NCI-H2171 (cell line): ENCODE measurements at regions not wholly inside any gene's neighbourhood (a gene's known extent, or its start where the extent isn't known, plus 50 kb on each side); places are given as distances from the start of the nearest gene placed in this dataset.
"Not testable (repeated sequence)": the region's sequence is repeated elsewhere in the genome, so short reads cannot be mapped to it uniquely, and the experiment has no call there.

Experiments used
- DNase-seq: peaks from one replicate; lab custom pipeline; 2025; lab: John Stamatoyannopoulos, UW

DNA sequence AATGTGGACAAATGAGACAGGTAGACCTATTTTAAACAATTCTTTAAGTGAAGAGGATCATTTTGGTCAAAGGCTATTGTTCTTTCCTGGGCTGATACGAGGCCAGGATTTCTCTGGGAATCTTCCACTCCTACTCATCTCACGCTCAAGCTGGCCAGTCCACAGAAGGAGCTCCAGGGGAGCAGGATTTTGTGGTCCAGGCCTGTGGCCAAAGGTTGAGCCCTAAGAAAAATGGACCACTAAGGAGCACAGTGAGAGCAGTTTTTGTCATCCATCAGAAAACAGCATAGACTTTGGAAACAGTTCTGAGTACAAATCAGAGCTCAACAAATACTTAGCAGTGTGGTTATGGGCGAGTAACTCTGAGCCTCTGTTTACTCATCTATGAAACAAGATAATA, 260.2 kb upstream of the RUNX1 start:
- no peak for DNase-seq

- no peak for DNase-seq
Observed at GRCh38 chr21:35303085-35303484, 254.0 kb upstream of the RUNX1 start.

DNA sequence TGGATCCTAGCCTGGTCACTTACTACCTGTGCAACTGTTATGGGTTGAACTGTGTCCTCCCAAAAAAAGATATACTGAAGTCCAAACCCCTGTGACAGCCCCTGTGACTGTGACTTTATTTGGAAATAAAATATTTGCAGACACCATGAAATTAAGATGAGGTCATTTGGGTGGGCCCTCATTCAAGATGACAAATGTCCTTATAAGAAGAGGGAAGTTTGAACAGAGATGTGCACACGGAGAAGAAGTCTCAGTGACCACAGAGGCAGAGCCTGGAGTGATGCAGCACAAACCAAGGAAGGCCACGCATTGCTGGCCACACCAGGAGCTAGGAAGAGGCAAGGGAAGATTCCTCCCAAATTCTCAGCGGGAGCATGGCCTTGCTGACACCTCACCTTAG, 249.7 kb upstream of the RUNX1 start:
- no peak for DNase-seq

- no peak for DNase-seq
Observed at GRCh38 chr21:35297665-35298064, 248.6 kb upstream of the RUNX1 start.

GRCh38 chr21:35294231-35294898, 245.3 kb upstream of the RUNX1 start:
- DNase-seq, result no peak

GRCh38 chr21:35291973-35292627, 243.0 kb upstream of the RUNX1 start:
- no peak for DNase-seq

DNA sequence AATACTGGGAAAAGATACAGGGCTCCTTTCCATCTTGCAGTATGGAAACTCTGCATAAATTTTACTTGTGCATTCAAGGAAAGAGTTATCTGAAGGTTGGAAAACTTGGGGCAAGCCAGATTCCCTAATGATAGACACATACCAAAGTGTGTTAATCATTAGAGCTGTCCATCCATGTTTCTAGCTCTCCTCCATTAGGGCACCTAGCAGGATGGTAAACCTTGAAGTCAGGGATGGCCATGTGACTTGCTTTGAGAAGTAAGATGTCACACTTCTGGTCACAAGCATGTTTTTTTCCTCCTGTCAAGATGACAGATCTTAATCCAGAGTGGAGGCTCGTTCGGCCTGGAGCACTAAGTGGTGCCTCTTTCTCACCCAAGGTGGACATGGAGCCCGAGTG, 241.9 kb upstream of the RUNX1 start:
- DNase-seq, result no peak

DNA sequence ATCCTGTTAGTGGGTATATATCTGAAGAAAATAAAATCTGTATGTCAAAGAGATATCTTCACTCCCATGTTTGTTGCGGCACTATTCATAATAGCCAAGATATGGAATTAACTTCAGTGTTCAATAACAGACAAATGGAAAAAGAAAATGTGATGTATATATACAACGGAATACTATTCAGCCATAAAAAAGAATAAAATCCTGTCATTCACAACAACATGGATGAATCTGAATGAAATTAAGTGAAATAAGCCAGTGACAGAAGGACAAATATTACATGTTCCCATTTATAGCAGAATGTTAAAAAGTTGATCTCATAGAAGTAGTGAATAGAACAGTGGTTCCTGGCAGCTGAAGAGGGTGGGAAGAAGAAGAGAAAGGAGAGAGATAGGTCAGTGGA, 239.1 kb upstream of the RUNX1 start:
- no peak for DNase-seq

- DNase-seq, result no peak
Observed at GRCh38 chr21:35284199-35284598, 235.1 kb upstream of the RUNX1 start.

GRCh38 chr21:35282944-35283343, 233.8 kb upstream of the RUNX1 start:
- no peak for DNase-seq

DNA sequence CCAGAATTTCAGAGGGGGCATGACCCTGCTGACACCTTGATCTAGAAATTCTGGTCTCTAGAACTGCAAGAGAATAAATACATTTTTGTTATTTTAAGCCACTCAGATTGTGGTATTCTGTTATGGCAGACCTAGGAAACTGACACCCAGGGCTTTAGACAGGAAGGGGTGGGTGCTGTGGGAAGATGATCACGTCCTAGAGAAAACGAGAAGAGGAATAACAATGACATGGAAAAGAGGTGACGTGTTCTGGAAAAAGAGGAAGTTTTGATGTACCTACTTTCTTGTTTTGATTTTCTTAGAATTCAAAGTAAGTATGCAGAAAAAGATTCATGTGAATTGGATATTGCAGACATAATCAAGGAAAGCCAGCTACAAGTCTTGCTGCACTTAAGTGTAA, 232.9 kb upstream of the RUNX1 start:
- no peak for DNase-seq

GRCh38 chr21:35280231-35280630, 231.1 kb upstream of the RUNX1 start:
- DNase-seq, result no peak

GRCh38 chr21:35275776-35276175, 226.7 kb upstream of the RUNX1 start:
- no peak for DNase-seq

GRCh38 chr21:35274923-35275322, 225.8 kb upstream of the RUNX1 start:
- no peak for DNase-seq

DNA sequence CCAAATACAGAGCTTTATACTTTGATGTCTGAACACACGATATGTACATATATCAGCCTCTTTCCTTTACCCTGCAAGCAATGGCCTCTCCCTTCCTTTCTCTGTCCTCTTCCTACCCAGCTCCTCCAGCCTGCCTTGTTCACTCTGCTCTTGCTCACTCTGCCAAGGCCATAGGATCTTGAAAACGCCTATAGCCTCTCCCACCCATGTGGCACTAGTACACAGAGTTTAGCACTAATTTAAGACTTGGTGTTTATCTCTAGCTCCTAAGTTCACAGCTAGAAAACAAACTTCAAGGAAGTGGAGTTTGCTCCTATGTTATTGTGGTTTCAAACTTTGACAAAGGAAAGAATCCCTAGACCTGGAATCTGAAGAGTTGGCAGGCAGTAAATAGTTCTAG, 225.0 kb upstream of the RUNX1 start:
- no peak for DNase-seq

- no peak for DNase-seq
Observed at GRCh38 chr21:35273333-35273732, 224.2 kb upstream of the RUNX1 start.

- not testable (repeated sequence) for DNase-seq
Observed at GRCh38 chr21:35271344-35272118, 222.4 kb upstream of the RUNX1 start.

DNA sequence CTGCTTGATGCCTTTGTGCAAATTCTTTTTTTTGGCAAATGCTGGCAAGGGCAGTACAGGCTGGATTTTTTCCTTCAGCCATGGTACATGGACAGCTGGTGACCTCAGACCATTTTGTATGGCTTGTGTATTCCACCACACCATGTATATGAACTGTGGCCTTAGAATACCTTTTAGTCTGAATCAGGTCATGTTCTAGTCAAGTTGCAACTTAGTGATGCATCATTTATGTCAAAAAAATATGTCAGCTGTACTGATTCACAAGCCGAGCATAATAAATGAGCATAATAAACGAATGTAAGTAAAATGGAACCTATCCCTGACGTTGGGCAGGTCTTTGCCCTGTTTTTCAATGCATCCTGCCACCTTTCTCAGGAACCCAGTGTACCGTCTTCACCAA, 219.7 kb upstream of the RUNX1 start:
- DNase-seq, result no peak

DNA sequence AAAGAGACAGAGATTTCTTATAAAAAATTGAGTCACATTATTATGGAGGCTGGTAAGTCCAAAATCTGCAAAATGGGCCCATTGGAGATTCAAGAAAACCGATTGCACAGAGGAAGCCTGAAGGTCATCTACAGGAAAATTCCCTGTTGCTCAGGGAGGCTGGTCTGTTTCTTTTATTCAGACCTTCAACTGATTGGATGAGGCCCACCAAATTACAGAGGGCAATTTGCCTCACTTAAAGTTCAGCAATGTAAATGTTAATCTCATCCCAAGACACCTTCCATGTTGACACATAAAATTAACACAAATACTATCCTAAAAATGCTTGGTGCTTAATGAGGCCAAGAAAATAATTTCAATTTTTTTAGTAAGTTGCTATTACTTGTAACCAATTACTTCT, 219.2 kb upstream of the RUNX1 start:
- DNase-seq, result no peak

DNA sequence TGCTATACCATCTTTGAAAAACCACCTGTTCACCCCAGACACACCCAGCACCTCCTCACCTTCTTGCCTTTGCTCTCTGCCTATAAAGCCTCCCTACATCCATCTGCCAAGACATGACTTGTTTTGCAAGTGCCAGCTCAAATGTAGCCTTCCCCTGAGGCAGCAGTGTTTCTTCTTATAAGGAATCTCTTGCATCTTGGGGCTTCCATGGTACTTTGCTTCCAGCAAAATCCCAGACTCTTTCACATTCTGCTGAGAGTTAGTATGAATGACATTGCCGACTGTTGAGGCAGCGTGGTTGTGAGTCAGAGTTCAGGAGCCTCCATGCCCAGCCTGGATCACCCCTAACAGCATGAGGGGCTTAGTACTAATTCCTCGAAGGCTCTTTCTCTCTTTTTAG, 217.4 kb upstream of the RUNX1 start:
- no peak for DNase-seq

DNA sequence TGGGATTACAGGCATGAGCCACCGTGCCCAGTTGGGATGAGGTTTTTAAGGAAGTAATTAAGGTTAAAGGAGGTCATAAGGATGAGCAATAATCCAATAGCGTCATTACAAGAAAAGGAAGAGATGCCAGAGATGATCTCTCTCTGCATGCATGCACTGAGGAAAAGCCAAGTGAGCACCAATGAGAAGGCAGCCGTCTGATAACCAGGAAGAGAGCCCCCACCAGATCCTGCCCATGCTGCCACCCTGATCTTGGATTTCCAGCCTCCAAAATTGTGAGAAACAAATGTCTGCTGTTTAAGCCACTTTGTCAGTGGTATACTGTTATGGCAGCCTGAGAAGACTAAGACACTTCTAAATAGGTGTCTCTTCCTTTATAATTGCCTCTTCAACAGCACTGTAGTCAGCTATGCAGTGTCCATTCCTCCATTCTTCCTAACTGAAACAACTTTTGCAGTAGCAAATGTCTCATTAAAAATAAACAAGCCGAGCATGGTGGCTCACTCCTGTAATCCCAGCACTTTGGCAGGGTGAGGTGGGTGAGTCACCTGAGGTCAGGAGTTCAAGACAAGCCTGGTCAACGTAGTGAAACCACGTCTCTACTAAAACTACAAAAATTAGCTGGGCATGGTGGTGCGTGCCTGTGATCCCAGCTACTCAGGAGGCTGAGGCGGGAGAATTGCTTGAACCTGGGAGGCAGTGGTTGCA, 216.2 kb upstream of the RUNX1 start:
- DNase-seq, result no peak

DNA sequence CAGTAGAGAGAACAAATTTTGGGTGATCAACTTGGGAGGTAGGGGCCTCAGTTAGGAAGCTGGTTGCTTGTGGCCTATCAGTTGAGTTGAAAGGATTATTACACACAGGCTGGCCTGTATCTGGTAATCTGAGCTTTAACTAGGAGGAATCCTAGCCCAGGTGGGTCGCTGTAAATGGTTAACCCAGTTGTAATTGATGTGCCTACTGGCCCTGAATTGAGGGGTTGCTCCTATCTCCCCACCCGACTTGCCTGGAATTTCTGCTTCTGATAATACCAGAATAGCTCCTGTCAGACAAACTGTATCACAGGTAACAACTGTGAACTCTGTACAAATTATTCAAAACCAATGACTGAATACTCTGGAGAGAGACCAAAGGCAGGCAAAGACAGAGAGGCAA, 210.4 kb upstream of the RUNX1 start:
- no peak for DNase-seq

DNA sequence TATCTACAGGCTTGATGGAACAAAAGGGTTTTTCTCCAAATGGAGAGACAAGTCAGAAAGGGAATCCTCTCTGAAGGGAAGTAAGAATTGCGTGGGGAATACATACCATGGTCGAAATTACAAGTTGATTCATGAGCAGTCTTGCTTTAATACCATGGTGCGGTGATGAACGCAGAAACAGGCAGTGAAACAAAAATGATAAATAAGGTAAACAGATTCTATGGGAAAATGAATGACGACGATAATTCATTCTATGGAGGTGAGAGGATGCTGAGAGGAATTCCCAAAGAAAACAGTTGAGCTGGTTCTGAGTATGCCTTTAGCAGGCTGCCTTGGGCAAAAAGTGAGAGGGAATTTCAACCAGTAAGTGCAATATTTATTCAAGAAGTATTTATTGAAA, 209.4 kb upstream of the RUNX1 start:
- DNase-seq, result no peak
